ENCODE measurements at regions not wholly inside any gene's neighbourhood (a gene's known extent, or its start where the extent isn't known, plus 50 kb on each side); places are given as distances from the start of the nearest gene placed in this dataset.

DNA sequence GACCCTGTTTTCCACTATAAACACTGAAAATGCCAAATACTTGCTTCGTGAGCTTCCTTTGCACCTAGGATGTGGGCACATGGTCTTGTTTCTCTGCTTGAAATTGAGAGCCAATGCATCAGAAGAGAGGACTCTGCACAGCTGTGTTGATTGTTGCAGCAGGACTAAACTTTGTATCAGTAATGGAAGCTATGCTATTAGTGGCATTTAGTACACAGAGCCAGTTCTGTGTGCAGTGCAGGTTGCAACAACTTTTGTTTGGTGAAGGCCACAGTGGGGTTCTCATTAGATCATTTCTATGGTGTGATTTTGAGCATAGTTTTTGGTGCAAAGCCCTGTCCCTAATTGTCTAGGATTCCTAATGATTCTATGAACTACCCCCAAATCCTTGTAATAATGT is 54.4 kb upstream of the ANKRD17 start:
- TF ChIP-seq, protein P1, sequence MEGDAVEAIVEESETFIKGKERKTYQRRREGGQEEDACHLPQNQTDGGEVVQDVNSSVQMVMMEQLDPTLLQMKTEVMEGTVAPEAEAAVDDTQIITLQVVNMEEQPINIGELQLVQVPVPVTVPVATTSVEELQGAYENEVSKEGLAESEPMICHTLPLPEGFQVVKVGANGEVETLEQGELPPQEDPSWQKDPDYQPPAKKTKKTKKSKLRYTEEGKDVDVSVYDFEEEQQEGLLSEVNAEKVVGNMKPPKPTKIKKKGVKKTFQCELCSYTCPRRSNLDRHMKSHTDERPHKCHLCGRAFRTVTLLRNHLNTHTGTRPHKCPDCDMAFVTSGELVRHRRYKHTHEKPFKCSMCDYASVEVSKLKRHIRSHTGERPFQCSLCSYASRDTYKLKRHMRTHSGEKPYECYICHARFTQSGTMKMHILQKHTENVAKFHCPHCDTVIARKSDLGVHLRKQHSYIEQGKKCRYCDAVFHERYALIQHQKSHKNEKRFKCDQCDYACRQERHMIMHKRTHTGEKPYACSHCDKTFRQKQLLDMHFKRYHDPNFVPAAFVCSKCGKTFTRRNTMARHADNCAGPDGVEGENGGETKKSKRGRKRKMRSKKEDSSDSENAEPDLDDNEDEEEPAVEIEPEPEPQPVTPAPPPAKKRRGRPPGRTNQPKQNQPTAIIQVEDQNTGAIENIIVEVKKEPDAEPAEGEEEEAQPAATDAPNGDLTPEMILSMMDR (IDR thresholded peaks at IDR 0.05; ENCODE audit: insufficient read depth, low read length, poor library complexity, severe bottlenecking): no peak
- H3K4me3 ChIP-seq (ENCODE audit: low read depth, low read length): no peak overlapping the region
- no peaks in the 10 kb centered on the region for H3K27me3 ChIP-seq (ENCODE audit: control insufficient read depth, insufficient read depth, low read length)
- DNase-seq (ENCODE audit: low read depth): no peak
- H3K36me3 ChIP-seq (ENCODE audit: control insufficient read depth, insufficient read depth, low read length): no peaks in the 10 kb centered on the region

DNA sequence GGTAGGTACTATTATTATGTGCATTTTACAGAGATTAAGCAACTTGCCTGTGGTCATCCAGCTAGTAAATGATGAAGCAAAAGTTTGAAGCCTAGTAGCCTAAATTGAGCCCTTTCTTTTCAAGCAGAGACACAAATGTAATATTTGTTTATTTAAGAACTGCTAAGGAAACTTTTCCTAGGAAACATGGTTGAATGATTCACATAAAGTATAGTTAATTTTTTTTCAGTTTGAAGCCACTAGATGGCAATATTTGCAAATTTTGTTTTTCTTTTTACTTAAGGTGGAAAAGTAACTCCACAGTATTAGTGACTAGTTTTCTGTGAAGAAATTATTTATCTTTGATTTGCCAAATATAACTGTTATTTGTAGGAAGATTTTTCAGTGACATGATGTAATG is 52.8 kb upstream of the ANKRD17 start:
- no peaks in the 10 kb centered on the region for H3K36me3 ChIP-seq (ENCODE audit: control insufficient read depth, insufficient read depth, low read length)
- no peak overlapping the region for H3K4me3 ChIP-seq (ENCODE audit: low read depth, low read length)
- no peaks in the 10 kb centered on the region for H3K27me3 ChIP-seq (ENCODE audit: control insufficient read depth, insufficient read depth, low read length)
- TF ChIP-seq, protein P1 (IDR thresholded peaks at IDR 0.05; ENCODE audit: insufficient read depth, low read length, poor library complexity, severe bottlenecking): peak; percentile 8
- DNase-seq (ENCODE audit: low read depth): no peak

DNA sequence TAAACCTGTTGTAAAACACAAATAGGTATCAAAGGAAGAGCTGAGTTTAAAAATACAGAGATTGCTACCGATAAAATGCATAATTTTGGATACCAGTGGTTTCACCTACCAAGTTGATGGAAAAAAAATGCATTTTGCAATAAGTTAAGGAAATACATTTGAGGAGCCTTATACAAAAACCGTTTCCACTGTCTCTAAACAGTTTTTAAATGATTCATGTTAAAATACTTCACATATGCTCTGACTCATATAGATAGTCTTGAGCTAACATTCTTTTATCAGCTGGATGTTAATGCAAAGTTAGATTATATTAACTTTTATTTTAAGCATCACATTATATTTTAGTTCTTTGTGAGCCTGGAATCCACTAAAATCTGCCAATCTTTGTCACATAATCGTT is 50.6 kb upstream of the ANKRD17 start:
- no peak overlapping the region for H3K4me3 ChIP-seq (ENCODE audit: low read depth, low read length)
- no peaks in the 10 kb centered on the region for H3K36me3 ChIP-seq (ENCODE audit: control insufficient read depth, insufficient read depth, low read length)
- TF ChIP-seq, protein P1 (IDR thresholded peaks at IDR 0.05; ENCODE audit: insufficient read depth, low read length, poor library complexity, severe bottlenecking): no peak
- no peak for DNase-seq (ENCODE audit: low read depth)
- no peaks in the 10 kb centered on the region for H3K27me3 ChIP-seq (ENCODE audit: control insufficient read depth, insufficient read depth, low read length)

Data from kidney epithelial cell (primary cell).